Upper lobe of left lung (tissue), 4 donors: ENCODE measurements at regions not wholly inside any gene's neighbourhood (a gene's known extent, or its start where the extent isn't known, plus 50 kb on each side); places are given as distances from the start of the nearest gene placed in this dataset.
"Not testable (repeated sequence)": the region's sequence is repeated elsewhere in the genome, so short reads cannot be mapped to it uniquely, and the experiment has no call there.

Experiments used
- CTCF ChIP-seq, 6 experiments: fragments of 450-650 bp in 4 of 6; fragments of 200-600 bp in 2 of 6; sonication (generic) in 2 of 6; IDR thresholded peaks; one replicate each; pipeline ENCODE4 v1.5.1; 2016 to 2019; ENCODE audit warnings: antibody characterized with exemption in 6 of 6
- EP300 ChIP-seq, 4 donors: sonication (generic); formaldehyde crosslinking; IDR thresholded peaks; one replicate each; pipeline ENCODE4 v1.5.1; 2017; ENCODE audit warnings: antibody characterized with exemption in 4 of 4, control low read depth in 2 of 4
- POLR2A ChIP-seq, 4 donors: fragments of 450-650 bp; IDR thresholded peaks; one replicate each; pipeline ENCODE4 v1.5.1; 2016 to 2017; ENCODE audit warnings: antibody characterized with exemption in 4 of 4, mild to moderate bottlenecking in 2 of 4

- TF ChIP-seq POLR2A, EP300 (IDR thresholded peaks at IDR 0.05): not testable (repeated sequence)
- peak in 3 of 6 experiments; percentile 26 to 64 (median 44) for TF ChIP-seq CTCF (IDR thresholded peaks at IDR 0.05)
Measured at GRCh38 chr13:21296991-21297390, 120.5 kb downstream of the MRPL57 start.
